ENCODE measurements at regions not wholly inside any gene's neighbourhood (a gene's known extent, or its start where the extent isn't known, plus 50 kb on each side); places are given as distances from the start of the nearest gene placed in this dataset.

- 0 out of 2 replicates have a peak, but pooled peaks cover 3% of the 10 kb centered on the region for H3K27me3 ChIP-seq (ENCODE audit: control insufficient read depth, insufficient read depth, low read length)
- no peaks in the 10 kb centered on the region for H3K9me3 ChIP-seq (ENCODE audit: control insufficient read depth, insufficient read depth, low read length)
- no peak overlapping the region for H3K4me3 ChIP-seq (ENCODE audit: low read depth, low read length)
- H3K4me1 ChIP-seq (ENCODE audit: control insufficient read depth, insufficient read depth, low read length), result no peaks in the 10 kb centered on the region
- no peaks in the 10 kb centered on the region for H3K36me3 ChIP-seq (ENCODE audit: control insufficient read depth, insufficient read depth, low read length)
- no peak overlapping the region for H3K27ac ChIP-seq (ENCODE audit: low read depth, low read length)
- no peak overlapping the region for H3K9ac ChIP-seq (ENCODE audit: low read depth, low read length)
Measured at GRCh38 chr17:6297960-6298359, 137.0 kb downstream of the AIPL1 start.

DNA sequence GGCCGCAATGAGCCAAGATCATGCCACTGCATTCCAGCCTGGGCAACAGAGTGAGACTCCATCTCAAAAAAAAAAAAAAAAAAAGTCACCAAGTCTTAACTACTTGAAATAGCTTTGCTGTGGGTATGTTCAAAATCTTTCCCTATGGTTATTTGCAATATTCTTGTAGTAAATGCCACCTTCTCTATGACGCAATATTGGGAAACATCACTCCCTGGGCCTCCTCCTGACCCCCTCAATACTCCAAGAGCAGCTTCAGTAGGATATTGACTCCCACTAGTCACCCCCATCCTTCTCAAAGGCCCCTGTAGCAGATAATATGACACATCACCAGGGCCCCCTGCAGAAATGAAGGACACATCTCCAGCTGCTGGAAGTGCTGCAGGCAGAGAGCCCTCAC lies 137.8 kb downstream of the AIPL1 start:
- H3K27me3 ChIP-seq (ENCODE audit: control insufficient read depth, insufficient read depth, low read length), result 0 out of 2 replicates have a peak, but pooled peaks cover 3% of the 10 kb centered on the region
- no peak overlapping the region for H3K27ac ChIP-seq (ENCODE audit: low read depth, low read length)
- no peaks in the 10 kb centered on the region for H3K4me1 ChIP-seq (ENCODE audit: control insufficient read depth, insufficient read depth, low read length)
- H3K4me3 ChIP-seq (ENCODE audit: low read depth, low read length), result no peak overlapping the region
- no peaks in the 10 kb centered on the region for H3K36me3 ChIP-seq (ENCODE audit: control insufficient read depth, insufficient read depth, low read length)
- H3K9ac ChIP-seq (ENCODE audit: low read depth, low read length), result no peak overlapping the region
- no peaks in the 10 kb centered on the region for H3K9me3 ChIP-seq (ENCODE audit: control insufficient read depth, insufficient read depth, low read length)

- Histone ChIP-seq H3K27me3 (ENCODE audit: control insufficient read depth, insufficient read depth, low read length) (no peaks in the 10 kb centered on the region), H3K4me1 (ENCODE audit: control insufficient read depth, insufficient read depth, low read length) (no peaks in the 10 kb centered on the region), H3K9ac (ENCODE audit: low read depth, low read length) (no peak overlapping the region), H3K27ac (ENCODE audit: low read depth, low read length) (no peak overlapping the region), H3K9me3 (ENCODE audit: control insufficient read depth, insufficient read depth, low read length) (no peaks in the 10 kb centered on the region), H3K36me3 (ENCODE audit: control insufficient read depth, insufficient read depth, low read length) (no peaks in the 10 kb centered on the region), H3K4me3 (ENCODE audit: low read depth, low read length) (no peak overlapping the region)
Measured at GRCh38 chr17:6290488-6291196, 144.3 kb downstream of the AIPL1 start.

GRCh38 chr17:6286233-6286632 lies 148.7 kb downstream of the AIPL1 start:
- H3K27ac ChIP-seq (ENCODE audit: low read depth, low read length), result no peak overlapping the region
- H3K36me3 ChIP-seq (ENCODE audit: control insufficient read depth, insufficient read depth, low read length), result no peaks in the 10 kb centered on the region
- H3K27me3 ChIP-seq (ENCODE audit: control insufficient read depth, insufficient read depth, low read length), result no peaks in the 10 kb centered on the region
- H3K9ac ChIP-seq (ENCODE audit: low read depth, low read length), result no peak overlapping the region
- H3K4me1 ChIP-seq (ENCODE audit: control insufficient read depth, insufficient read depth, low read length), result no peaks in the 10 kb centered on the region
- no peak overlapping the region for H3K4me3 ChIP-seq (ENCODE audit: low read depth, low read length)
- H3K9me3 ChIP-seq (ENCODE audit: control insufficient read depth, insufficient read depth, low read length), result no peaks in the 10 kb centered on the region; the same call in 1 of the 2 replicates

DNA sequence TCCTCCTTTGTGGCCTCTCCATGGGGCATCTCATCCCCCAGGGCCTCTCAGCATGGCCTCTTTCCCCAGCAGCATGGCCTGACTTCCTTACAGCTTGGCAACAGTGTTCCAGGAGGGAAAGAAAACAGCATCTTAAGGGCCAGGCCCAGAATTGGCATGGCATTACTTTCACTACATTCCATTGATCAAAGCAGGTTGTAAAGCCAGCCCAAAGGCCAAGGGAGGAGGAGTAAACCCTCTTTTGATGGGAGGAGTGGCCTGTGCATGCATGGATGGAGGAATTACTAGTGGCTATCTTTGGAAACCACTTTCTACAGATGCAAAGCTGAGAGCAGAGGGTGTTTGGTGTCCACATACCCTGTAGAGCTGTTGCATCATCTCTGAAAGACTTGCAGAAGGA lies 149.4 kb downstream of the AIPL1 start:
- H3K27me3 ChIP-seq (ENCODE audit: control insufficient read depth, insufficient read depth, low read length), result no peaks in the 10 kb centered on the region
- H3K9ac ChIP-seq (ENCODE audit: low read depth, low read length), result no peak overlapping the region
- no peaks in the 10 kb centered on the region for H3K4me1 ChIP-seq (ENCODE audit: control insufficient read depth, insufficient read depth, low read length)
- H3K27ac ChIP-seq (ENCODE audit: low read depth, low read length), result no peak overlapping the region
- no peaks in the 10 kb centered on the region for H3K36me3 ChIP-seq (ENCODE audit: control insufficient read depth, insufficient read depth, low read length)
- H3K9me3 ChIP-seq (ENCODE audit: control insufficient read depth, insufficient read depth, low read length), result no peaks in the 10 kb centered on the region; the same call in 1 of the 2 replicates
- H3K4me3 ChIP-seq (ENCODE audit: low read depth, low read length), result no peak overlapping the region

- Histone ChIP-seq H3K36me3 (ENCODE audit: control insufficient read depth, insufficient read depth, low read length) (no peaks in the 10 kb centered on the region), H3K9me3 (ENCODE audit: control insufficient read depth, insufficient read depth, low read length) (no peaks in the 10 kb centered on the region; the same call in 1 of the 2 replicates), H3K4me3 (ENCODE audit: low read depth, low read length) (no peak overlapping the region), H3K27ac (ENCODE audit: low read depth, low read length) (no peak overlapping the region), H3K27me3 (ENCODE audit: control insufficient read depth, insufficient read depth, low read length) (no peaks in the 10 kb centered on the region), H3K9ac (ENCODE audit: low read depth, low read length) (no peak overlapping the region), H3K4me1 (ENCODE audit: control insufficient read depth, insufficient read depth, low read length) (no peaks in the 10 kb centered on the region)
Measured at GRCh38 chr17:6279659-6280058, 155.3 kb downstream of the AIPL1 start.

DNA sequence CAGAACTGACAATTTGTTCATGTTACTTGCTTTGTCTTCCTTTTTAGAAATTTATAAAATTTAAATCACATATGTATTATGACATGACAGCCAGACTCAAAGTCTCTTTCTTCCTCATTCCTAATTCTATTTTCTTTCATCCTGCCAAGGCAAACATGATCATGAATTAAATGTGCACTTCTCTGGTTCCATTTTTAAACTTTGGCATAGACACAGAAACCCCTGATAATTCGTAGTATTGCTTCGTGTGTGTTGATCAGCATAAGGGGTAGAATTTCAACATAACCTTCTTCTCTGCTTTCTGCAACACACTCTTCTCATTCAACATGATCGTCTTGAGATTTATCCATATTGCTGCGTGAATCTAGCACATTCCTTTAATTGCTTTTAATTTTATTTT lies 156.5 kb downstream of the AIPL1 start:
- no peaks in the 10 kb centered on the region for H3K27me3 ChIP-seq (ENCODE audit: control insufficient read depth, insufficient read depth, low read length)
- H3K36me3 ChIP-seq (ENCODE audit: control insufficient read depth, insufficient read depth, low read length), result no peaks in the 10 kb centered on the region

GRCh38 chr17:6276711-6277110 lies 158.2 kb downstream of the AIPL1 start:
- Histone ChIP-seq H3K27me3 (ENCODE audit: control insufficient read depth, insufficient read depth, low read length) (no peaks in the 10 kb centered on the region), H3K9me3 (ENCODE audit: control insufficient read depth, insufficient read depth, low read length) (no peaks in the 10 kb centered on the region), H3K36me3 (ENCODE audit: control insufficient read depth, insufficient read depth, low read length) (no peaks in the 10 kb centered on the region), H3K9ac (ENCODE audit: low read depth, low read length) (no peak overlapping the region), H3K4me1 (ENCODE audit: control insufficient read depth, insufficient read depth, low read length) (no peaks in the 10 kb centered on the region), H3K4me3 (ENCODE audit: low read depth, low read length) (no peak overlapping the region), H3K27ac (ENCODE audit: low read depth, low read length) (no peak overlapping the region)

More for the DNA sequence above, 156.5 kb downstream of the AIPL1 start:
- no peaks in the 10 kb centered on the region for H3K9me3 ChIP-seq (ENCODE audit: control insufficient read depth, insufficient read depth, low read length)
- no peak overlapping the region for H3K4me3 ChIP-seq (ENCODE audit: low read depth, low read length)
- H3K9ac ChIP-seq (ENCODE audit: low read depth, low read length), result no peak overlapping the region
- H3K4me1 ChIP-seq (ENCODE audit: control insufficient read depth, insufficient read depth, low read length), result no peaks in the 10 kb centered on the region
- no peak overlapping the region for H3K27ac ChIP-seq (ENCODE audit: low read depth, low read length)

DNA sequence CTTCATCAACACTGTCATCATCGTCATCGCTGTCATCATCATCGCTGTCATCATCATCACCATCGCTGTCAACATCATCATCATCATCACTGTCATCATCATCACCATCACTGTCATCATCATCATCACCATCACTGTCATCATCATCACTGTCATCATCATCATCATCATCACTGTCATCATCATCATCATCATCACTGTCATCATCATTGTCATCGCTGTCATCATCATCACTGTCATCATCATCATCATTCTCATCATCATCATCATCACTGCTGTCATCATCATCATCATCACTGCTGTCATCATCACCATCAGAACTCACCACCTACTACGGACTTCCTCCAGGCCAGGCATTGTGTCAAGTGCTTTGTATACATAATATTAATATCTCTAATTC lies 160.6 kb downstream of the AIPL1 start:
- no peaks in the 10 kb centered on the region for H3K36me3 ChIP-seq (ENCODE audit: control insufficient read depth, insufficient read depth, low read length)
- H3K9ac ChIP-seq (ENCODE audit: low read depth, low read length), result no peak overlapping the region
- H3K4me1 ChIP-seq (ENCODE audit: control insufficient read depth, insufficient read depth, low read length), result no peaks in the 10 kb centered on the region
- H3K27me3 ChIP-seq (ENCODE audit: control insufficient read depth, insufficient read depth, low read length), result no peaks in the 10 kb centered on the region
- no peaks in the 10 kb centered on the region for H3K9me3 ChIP-seq (ENCODE audit: control insufficient read depth, insufficient read depth, low read length)
- H3K4me3 ChIP-seq (ENCODE audit: low read depth, low read length), result no peak overlapping the region
- H3K27ac ChIP-seq (ENCODE audit: low read depth, low read length), result no peak overlapping the region

DNA sequence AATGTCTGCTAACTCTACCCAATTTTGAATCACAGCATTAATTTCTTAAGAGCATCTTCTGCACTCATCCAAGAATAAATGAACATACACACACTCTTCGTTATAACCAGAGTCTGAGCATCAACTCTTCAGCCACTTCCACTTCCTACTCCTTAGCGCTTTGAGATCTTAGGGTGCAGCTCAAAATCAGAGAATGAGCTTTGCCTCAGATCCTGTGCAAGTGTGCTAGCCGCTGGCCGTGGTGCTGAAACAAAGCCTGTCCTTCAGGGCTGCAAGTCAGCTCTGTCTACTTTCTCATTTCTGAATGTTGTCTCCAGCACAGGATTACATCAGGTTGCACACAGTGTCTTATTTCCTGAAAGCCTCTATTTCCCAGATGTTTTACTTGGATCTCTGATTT lies 165.4 kb downstream of the AIPL1 start:
- Histone ChIP-seq H3K4me3 (ENCODE audit: low read depth, low read length) (no peak overlapping the region), H3K27me3 (ENCODE audit: control insufficient read depth, insufficient read depth, low read length) (no peaks in the 10 kb centered on the region), H3K4me1 (ENCODE audit: control insufficient read depth, insufficient read depth, low read length) (no peaks in the 10 kb centered on the region), H3K36me3 (ENCODE audit: control insufficient read depth, insufficient read depth, low read length) (no peaks in the 10 kb centered on the region), H3K27ac (ENCODE audit: low read depth, low read length) (no peak overlapping the region), H3K9ac (ENCODE audit: low read depth, low read length) (no peak overlapping the region), H3K9me3 (ENCODE audit: control insufficient read depth, insufficient read depth, low read length) (no peaks in the 10 kb centered on the region; the same call in 1 of the 2 replicates)

DNA sequence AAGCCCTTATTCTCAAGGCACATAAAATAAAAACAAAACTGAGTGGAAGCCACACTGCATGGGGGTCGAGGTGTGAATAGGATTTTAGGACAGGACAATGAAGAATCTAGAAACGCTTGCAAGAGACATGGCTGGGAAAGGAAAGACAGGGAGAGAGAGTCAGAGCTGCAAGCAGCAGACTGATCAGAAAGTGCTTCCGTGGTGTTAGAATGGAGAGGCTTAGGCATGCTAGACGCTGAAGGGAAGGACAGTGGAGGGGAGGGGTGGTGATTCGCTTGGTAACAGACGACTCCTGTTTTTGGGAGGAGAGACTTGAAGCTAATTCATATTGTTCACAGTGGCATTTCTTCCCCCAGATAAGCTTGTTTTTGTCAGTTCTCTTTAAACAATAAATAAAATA lies 173.5 kb downstream of the AIPL1 start:
- Histone ChIP-seq H3K9ac (ENCODE audit: low read depth, low read length) (no peak overlapping the region), H3K27me3 (ENCODE audit: control insufficient read depth, insufficient read depth, low read length) (no peaks in the 10 kb centered on the region), H3K4me3 (ENCODE audit: low read depth, low read length) (no peak overlapping the region), H3K4me1 (ENCODE audit: control insufficient read depth, insufficient read depth, low read length) (peaks cover 29% of the 10 kb centered on the region), H3K36me3 (ENCODE audit: control insufficient read depth, insufficient read depth, low read length) (no peaks in the 10 kb centered on the region), H3K27ac (ENCODE audit: low read depth, low read length) (no peak overlapping the region), H3K9me3 (ENCODE audit: control insufficient read depth, insufficient read depth, low read length) (no peaks in the 10 kb centered on the region; the same call in 1 of the 2 replicates)
